GM18508 (cell line): ENCODE measurements at regions not wholly inside any gene's neighbourhood (a gene's known extent, or its start where the extent isn't known, plus 50 kb on each side); places are given as distances from the start of the nearest gene placed in this dataset.

Source experiments
- ATAC-seq: cut with Tn5 transposase; IDR thresholded peaks from one replicate; pipeline ENCODE4 v1.9.1; 2021; ENCODE audit warnings: moderate number of reproducible peaks; ENCODE audit not compliant: insufficient read depth, unreplicated experiment

- no peak for ATAC-seq
Observed at GRCh38 chr22:49627217-49628181, 200.2 kb downstream of the BRD1 start.

- ATAC-seq = no peak
Observed at GRCh38 chr22:49626361-49627216, 201.1 kb downstream of the BRD1 start.

- no peak for ATAC-seq
Observed at GRCh38 chr22:49624421-49625177, 203.1 kb downstream of the BRD1 start.

DNA sequence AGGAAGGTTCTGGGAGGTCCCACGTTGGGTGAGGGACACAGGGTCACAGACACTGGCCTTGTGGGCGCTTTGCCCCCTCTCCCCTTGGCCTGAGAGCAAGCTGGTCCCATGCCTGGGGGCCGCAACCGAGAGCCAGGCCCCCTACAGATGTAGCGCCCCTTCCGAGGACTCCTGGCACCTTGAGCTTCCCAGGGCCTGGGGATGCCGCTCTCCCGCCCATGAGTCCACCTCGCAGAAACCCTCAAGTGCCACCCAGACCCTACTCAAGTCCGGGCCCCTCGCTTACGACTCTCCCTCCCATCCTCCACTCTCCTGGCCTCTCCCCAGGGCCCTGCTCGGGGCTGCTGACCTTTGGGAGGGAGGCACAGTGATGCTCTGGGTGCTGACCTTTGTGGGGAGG lies 204.0 kb downstream of the BRD1 start:
- no peak for ATAC-seq

DNA sequence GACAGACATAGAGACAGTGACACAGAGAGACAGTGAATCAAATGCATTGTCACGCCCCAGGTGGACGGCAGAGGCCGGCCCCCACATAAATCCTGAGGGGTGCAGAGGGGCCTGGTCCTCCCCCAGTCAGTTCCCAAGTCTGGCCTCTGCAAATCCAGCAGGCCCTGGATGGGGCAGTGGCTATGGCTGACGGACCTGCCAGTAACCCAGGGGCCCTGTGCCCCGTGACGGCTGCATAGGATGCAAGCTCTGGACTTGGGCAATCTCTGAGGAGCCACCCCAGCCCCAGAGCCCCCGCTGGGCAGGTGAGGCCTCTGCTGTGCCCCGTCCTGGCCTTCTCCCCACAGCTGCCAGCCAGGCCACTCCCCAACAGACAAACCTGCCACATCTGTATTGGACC lies 204.5 kb downstream of the BRD1 start:
- ATAC-seq = no peak

- ATAC-seq = no peak
Observed at GRCh38 chr22:49622241-49623105, 205.2 kb downstream of the BRD1 start.

DNA sequence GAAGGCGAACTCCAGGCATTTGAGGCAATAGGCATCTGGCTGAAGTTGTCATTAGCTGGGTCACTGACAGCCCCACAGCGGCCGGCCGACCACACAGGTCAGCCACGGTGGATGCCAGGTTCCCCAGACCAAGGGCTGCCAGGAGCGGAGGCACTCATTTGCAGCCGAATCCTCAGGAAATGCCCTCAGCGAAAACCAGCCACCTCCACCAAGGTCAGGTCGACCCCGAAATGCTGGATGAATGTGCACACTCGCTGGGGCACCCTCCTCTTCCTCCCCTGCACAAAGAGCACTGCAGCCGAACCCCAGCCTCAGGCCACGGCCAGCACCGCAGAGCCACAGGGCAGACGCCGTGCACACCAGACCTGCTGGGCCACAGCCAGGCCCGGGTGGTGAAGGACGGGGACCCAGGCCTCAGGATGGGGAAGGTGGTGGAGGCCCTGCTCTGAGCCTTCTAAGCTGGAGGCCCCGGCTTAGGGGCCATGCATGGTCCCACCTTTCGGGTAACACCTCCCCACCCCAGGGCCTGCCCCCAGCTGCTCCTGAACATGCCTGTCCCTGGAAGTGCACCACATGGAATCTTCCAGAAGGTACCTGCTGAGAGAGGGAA lies 206.0 kb downstream of the BRD1 start:
- ATAC-seq = no peak

DNA sequence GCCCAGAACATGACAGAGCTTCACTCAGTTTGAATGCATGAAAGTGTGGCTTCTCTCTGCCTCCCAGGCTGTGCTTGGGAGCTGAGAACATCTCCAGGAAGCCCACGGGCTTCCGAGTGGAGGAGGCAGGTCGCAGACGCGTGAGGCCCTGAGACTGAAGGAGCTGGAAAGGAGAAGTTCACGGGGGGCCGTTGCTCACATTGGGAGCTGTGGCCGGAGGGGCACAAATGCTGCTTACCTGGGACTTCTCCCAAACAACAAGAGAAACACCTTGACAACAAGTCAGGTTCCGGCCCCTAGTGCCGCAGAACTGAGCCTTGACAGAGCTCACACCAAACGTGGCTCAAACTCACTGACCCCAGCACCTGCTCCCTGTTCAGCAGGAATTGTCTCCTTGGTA lies 207.0 kb downstream of the BRD1 start:
- no peak for ATAC-seq

DNA sequence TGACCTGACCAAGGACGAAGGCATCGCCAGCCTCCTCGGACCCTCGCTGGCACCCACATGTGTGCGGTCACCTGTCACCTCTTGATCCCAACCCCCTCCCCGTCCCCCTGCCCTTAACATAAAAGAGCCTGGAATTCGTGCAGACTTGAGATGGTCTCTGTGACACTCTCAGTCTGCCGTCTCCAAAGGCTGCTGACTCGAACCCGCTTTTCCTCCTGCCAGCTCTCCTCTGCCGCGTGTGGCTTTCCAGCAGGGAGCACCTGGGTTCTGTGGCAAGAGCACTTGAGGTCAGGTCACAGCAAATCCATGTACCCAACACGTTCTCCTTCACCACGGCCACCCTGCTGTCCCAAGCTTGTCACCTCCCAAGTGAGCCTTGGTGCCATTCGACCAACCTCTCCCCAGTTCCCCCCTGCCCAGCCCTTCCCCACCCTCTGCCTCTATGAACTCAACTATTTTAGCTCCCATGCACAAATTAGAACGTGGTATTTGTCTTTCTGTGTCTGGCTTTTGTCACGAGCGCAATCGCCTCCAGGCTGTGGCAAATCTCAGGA lies 207.6 kb downstream of the BRD1 start:
- no peak for ATAC-seq

DNA sequence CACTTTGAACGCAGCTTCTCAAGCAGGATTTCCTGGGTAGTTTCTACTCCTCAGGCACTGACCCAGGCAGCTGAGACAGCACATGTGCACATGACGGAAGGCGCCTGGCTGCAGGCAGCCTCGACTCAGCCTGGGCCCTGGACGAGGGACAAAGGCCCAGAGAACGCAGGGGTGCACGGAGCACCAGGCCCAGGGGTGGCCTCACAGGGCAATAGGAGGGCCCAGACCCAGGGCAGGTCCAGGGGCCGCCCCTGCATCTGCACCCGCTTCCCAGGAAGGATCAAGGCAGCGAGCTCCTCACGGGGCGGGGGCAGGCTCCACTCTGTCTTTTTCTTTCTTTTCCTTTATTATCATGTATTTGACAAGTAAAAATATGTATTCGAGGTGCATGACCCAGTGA lies 208.4 kb downstream of the BRD1 start:
- ATAC-seq = no peak

GRCh38 chr22:49618677-49618953 lies 209.1 kb downstream of the BRD1 start:
- no peak for ATAC-seq

DNA sequence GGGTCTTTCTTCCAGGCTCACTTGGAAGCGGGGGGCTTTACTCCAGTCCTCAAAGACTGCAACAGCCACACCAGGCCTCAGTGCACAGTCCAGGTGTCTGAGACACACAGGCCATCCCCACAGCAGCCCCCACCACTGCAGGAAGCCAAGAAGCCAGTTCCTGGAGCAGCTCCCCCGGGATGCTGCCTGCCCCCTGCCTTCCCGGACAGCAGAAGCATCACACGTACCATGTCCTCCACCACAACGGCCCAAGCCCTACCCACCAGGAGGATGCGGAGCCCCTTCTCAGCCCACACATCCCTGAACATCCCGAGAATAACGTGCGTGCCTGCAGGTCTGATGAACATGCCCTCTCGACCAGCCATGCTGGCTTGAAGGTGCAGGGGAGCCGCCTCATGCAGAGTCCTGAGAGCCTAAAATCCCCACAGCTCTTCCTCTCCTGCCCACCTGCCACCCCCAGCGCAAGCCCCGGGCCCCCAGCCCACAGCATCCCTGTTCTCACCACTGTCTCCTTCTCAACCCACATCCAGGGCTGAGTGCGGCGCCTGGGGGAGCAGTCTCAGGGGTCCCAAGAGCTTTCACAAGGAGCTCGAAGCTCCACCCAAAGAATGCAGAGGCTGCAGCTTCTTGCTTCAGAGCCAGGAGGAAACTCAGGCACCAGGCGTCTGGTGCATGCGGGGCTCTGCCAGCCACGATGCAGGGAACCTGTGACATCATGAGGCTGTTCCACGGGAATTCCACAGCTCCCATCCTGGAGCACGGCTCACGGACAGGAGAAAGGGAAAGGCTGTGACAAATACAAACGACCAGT lies 209.6 kb downstream of the BRD1 start:
- ATAC-seq = no peak

DNA sequence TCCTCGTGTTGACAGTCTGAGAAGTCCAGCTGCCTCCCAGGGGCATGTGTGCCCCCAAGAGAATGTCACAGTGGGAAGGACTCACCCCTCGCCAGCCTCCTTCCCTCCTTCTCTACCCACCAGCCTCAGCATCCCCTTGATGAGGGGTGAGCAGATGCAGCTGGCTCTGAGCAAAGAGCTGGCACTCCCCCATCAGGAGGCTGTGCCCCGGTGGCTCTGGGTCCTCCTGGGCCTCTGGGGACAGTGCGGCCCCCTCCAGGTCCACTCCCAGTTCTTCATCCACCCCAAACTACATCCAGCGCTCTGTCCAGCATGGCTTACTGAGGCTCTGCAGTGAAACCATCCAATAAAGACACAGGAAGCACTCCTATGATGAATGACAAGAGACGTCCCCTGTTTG lies 210.4 kb downstream of the BRD1 start:
- ATAC-seq = no peak

DNA sequence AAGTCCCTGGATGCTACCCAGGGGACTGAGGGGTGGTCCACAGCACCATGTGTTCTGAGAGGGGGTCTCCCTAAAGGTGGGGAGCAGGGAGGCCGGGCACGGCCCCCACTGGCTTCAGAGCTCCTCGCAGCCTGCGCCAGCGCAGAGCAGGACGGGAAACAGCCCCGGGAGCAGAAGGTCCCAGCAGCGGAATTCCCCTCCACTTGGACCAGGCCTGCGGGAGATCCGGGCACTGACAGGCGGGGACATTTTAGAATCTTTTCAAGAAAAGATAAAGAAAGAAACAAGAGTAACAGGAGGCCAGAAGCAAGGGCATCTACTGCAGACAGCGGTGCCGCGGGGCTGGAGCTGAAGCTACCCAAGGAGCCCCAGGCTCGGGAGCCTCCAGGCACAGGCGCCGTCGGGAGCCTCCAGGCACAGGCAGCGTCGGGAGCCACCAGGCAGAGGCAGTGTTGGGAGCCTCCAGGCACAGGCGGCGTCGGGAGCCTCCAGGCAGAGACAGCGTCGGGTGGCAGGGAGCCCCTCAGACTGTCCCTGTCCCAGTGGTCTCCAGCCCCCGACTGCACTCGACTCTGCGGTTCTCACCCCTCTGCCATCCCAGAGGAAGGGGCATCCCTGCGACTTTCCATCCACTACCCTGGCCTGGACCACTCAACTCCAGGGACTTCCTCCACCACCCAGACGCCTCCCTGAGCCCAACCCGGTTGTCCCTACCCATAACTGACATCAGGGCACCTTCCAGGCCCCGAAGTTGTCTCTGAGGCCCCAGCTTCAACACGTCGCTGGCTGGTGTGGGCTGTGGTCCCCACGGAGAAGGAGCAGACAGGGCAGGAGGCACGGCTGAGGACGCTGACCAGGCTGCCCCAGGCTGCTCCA lies 211.1 kb downstream of the BRD1 start:
- ATAC-seq = no peak

DNA sequence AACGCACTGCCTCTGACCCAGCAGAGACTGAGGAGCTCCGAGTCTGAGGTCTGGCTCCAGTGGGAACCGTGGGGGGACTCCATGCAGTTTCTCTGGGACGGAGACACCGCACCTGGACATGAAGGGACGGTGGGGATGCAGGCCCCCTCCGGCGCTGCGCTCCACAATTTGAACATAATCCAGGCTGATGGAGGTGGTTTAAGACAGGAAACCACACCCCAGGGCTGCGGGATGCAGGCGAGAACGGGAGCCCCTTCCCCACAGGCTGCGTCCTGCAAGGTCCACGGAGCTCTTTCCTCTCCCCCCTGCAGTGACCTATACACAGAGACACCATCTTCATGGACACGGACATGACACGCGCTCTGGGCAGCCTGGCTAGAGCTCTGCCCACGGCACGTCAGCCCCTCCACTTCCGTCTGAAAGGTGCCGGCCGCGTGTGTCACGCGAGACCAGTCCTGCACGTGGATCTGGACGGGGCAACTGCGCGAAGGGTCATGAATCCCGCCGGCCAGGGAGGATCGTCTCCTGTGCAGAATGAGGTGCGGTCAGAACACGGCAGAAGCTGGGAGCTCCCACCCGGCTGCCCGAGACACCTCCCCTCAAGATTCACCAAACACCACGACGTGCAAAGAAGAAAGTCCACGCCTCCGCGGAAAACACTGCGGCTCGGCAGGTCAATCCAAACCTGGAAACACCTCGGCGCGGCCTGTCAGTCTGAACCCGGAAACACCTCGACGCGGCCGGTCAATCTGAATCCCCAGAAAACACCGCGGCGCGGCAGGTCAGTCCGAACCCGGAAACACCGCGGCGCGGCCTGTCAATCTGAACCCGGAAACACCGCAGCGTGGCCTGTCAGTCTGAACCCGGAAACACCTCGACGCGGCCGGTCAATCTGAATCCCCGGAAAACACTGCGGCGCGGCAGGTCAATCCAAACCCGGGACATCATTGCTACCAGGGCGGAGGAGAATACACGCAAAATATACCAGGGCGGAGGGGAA lies 212.4 kb downstream of the BRD1 start:
- ATAC-seq = no peak
